Suprapubic skin (tissue), 4 donors: ENCODE measurements at regions not wholly inside any gene's neighbourhood (a gene's known extent, or its start where the extent isn't known, plus 50 kb on each side); places are given as distances from the start of the nearest gene placed in this dataset.

Source experiments
- DNase-seq, 2 donors: peaks; one replicate each; pipeline ENCODE4 v3.0.0-alpha.2; 2019; ENCODE audit warnings: low spot score in 2 of 2
- H3K27ac ChIP-seq: fragments of 200-600 bp; sonication (generic); one replicate; pipeline ENCODE4 v1.5.1; 2019
- H3K27me3 ChIP-seq: fragments of 200-600 bp; sonication (generic); one replicate; pipeline ENCODE4 v1.5.1; 2019
- H3K36me3 ChIP-seq: fragments of 200-600 bp; sonication (generic); one replicate; pipeline ENCODE4 v1.5.1; 2019
- H3K4me1 ChIP-seq: fragments of 200-600 bp; sonication (generic); one replicate; pipeline ENCODE4 v1.5.1; 2019
- H3K4me3 ChIP-seq: fragments of 200-600 bp; sonication (generic); one replicate; pipeline ENCODE4 v1.5.1; 2019; ENCODE audit warnings: mild to moderate bottlenecking
- H3K9me3 ChIP-seq: fragments of 200-600 bp; sonication (generic); one replicate; pipeline ENCODE4 v1.5.1; 2019
- EP300 ChIP-seq: sonication (generic); formaldehyde crosslinking; IDR thresholded peaks from one replicate; pipeline ENCODE4 v1.6.1; 2017; ENCODE audit warnings: antibody characterized with exemption
- POLR2A ChIP-seq, 2 donors: fragments of 450-650 bp; IDR thresholded peaks; one replicate each; pipeline ENCODE4 v1.6.1; 2017; ENCODE audit warnings: antibody characterized with exemption in 2 of 2, mild to moderate bottlenecking in 2 of 2, moderate library complexity in 2 of 2
- POLR2AphosphoS5 ChIP-seq, 3 donors: sonication (generic); formaldehyde crosslinking; IDR thresholded peaks; one replicate each; pipeline ENCODE4 v1.6.1; 2017; ENCODE audit warnings: antibody characterized with exemption in 3 of 3
- WGBS: methylation state at CpG from one replicate; pipeline ENCODE4 v1.1.5; 2018; 5-methylcytosine and 5-hydroxymethylcytosine counted together
- TF ChIP-seq, protein P1 (sequence below), 2 donors: fragments of 200-600 bp in 1 of 2; fragments of 450-650 bp in 1 of 2; sonication (generic) in 1 of 2; IDR thresholded peaks; one replicate each; pipeline ENCODE4 v1.5.1; 2016 to 2019; ENCODE audit warnings: antibody characterized with exemption in 2 of 2, mild to moderate bottlenecking in 1 of 2, moderate library complexity in 1 of 2

DNA sequence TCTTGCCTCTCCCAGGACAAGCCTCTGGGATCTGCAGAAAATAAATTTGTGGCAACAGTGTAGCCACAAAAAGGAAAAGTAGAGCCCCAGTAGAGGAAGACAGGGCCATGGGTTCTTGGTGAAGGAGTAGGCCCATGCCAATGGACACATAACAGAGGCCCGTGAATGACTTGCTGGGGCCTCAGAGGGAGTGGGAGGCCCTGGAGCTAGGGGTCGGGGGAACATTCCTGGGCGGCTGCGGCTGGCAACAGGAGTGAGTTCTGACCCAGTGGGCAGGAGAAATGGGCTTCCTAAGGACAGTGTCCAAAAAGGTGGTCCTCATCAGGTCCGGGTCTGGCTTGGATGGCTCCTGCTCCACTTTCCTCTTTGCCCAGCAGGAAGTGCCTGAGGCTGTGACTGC is 260.0 kb downstream of the CCSER2 start:
- TF ChIP-seq POLR2AphosphoS5 (IDR thresholded peaks at IDR 0.05) (no peak), EP300 (no peak), POLR2A (IDR thresholded peaks at IDR 0.05) (no peak)
- TF ChIP-seq, protein P1, sequence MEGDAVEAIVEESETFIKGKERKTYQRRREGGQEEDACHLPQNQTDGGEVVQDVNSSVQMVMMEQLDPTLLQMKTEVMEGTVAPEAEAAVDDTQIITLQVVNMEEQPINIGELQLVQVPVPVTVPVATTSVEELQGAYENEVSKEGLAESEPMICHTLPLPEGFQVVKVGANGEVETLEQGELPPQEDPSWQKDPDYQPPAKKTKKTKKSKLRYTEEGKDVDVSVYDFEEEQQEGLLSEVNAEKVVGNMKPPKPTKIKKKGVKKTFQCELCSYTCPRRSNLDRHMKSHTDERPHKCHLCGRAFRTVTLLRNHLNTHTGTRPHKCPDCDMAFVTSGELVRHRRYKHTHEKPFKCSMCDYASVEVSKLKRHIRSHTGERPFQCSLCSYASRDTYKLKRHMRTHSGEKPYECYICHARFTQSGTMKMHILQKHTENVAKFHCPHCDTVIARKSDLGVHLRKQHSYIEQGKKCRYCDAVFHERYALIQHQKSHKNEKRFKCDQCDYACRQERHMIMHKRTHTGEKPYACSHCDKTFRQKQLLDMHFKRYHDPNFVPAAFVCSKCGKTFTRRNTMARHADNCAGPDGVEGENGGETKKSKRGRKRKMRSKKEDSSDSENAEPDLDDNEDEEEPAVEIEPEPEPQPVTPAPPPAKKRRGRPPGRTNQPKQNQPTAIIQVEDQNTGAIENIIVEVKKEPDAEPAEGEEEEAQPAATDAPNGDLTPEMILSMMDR (IDR thresholded peaks at IDR 0.05): no peak
- 54% methylated on average over 2 of the region's 5 CpGs for WGBS
- Histone ChIP-seq H3K4me1 (no peaks in the 10 kb centered on the region), H3K4me3 (no peak overlapping the region), H3K27me3 (no peaks in the 10 kb centered on the region), H3K27ac (no peak overlapping the region), H3K9me3 (no peaks in the 10 kb centered on the region), H3K36me3 (no peaks in the 10 kb centered on the region)
- DNase-seq: no peak

DNA sequence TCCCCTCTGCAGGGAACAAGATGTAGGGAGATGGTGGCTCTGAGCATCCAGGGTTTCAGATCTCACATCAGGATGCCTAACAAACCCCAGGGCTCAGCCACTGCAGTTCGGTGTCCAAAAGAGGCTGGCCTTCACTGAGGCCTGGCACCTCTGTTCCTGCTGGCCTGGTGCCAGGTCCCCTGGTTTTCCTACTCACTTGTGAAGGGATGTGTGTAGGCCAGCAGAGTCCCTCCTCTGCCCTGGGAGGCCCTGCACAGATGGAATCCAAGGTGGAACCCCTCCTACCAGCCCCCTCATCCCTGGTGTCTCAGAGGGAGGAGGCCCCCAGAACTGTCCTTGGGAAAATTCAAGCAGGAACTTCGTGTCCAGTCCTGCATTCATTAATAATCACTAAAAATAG is 260.6 kb downstream of the CCSER2 start:
- no peak overlapping the region for H3K4me3 ChIP-seq
- WGBS: 57% methylated on average over 2 of the region's 2 CpGs
- no peak overlapping the region for H3K27ac ChIP-seq
- H3K27me3 ChIP-seq: no peaks in the 10 kb centered on the region
- no peaks in the 10 kb centered on the region for H3K4me1 ChIP-seq
- DNase-seq: no peak
- no peaks in the 10 kb centered on the region for H3K36me3 ChIP-seq
- H3K9me3 ChIP-seq: no peaks in the 10 kb centered on the region
- TF ChIP-seq EP300 (no peak), POLR2AphosphoS5 (IDR thresholded peaks at IDR 0.05) (no peak), POLR2A (IDR thresholded peaks at IDR 0.05) (no peak)
- TF ChIP-seq, protein P1 (IDR thresholded peaks at IDR 0.05): no peak

DNA sequence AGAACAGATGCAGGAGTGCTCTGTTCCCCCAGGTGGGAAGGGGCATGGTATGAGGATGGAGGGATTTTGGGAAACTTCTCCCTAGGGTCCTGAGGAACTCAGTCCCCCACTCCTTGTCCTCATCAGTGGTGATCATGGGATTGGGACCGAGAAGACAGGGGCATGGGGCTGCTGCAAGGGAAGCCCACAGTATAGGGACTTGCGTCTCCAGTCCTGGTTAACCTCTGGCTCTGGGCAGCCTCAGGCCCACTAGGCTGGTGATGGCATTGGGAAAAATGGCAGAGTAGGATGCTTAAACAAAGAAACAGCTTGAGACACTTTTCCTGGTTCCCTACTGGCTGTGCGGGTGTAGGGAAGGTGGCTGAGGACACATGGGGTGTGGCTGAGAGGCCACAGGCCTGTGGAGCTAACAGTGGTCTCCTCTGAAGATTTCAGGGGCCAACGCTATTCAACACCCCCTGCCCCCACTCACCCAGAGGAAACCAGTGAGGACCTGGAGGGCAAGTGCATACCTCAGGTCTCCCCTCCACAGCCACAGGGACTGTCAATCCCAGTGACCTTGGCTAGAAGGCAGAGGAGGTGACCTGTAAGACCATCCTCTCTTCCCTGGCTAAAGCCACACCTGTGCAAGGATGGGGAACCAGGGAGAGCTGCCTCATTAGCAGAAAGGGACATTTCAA is 261.3 kb downstream of the CCSER2 start:
- WGBS: 89% methylated on average over 4 of the region's 4 CpGs
- TF ChIP-seq EP300 (no peak), POLR2AphosphoS5 (IDR thresholded peaks at IDR 0.05) (no peak), POLR2A (IDR thresholded peaks at IDR 0.05) (no peak)
- TF ChIP-seq, protein P1 (IDR thresholded peaks at IDR 0.05): no peak
- Histone ChIP-seq H3K4me3 (no peak overlapping the region), H3K36me3 (no peaks in the 10 kb centered on the region), H3K9me3 (no peaks in the 10 kb centered on the region), H3K27ac (no peak overlapping the region), H3K4me1 (no peaks in the 10 kb centered on the region), H3K27me3 (no peaks in the 10 kb centered on the region)
- no peak for DNase-seq

GRCh38 chr10:84590327-84591193 is 262.2 kb downstream of the CCSER2 start:
- Histone ChIP-seq H3K4me3 (no peak overlapping the region), H3K4me1 (no peaks in the 10 kb centered on the region), H3K36me3 (no peaks in the 10 kb centered on the region), H3K9me3 (no peaks in the 10 kb centered on the region), H3K27ac (no peak overlapping the region), H3K27me3 (no peaks in the 10 kb centered on the region)
- WGBS: 74% methylated on average over 14 of the region's 14 CpGs
- TF ChIP-seq, protein P1 (IDR thresholded peaks at IDR 0.05): no peak
- TF ChIP-seq POLR2A (IDR thresholded peaks at IDR 0.05): no peak
- TF ChIP-seq EP300: no peak
- no peak for TF ChIP-seq POLR2AphosphoS5 (IDR thresholded peaks at IDR 0.05)
- DNase-seq: no peak

- no peaks in the 10 kb centered on the region for H3K4me1 ChIP-seq
- no peaks in the 10 kb centered on the region for H3K36me3 ChIP-seq
- no peak for DNase-seq
- no peak overlapping the region for H3K27ac ChIP-seq
- H3K27me3 ChIP-seq: no peaks in the 10 kb centered on the region
- 37% methylated on average over 7 of the region's 7 CpGs for WGBS
- H3K4me3 ChIP-seq: no peak overlapping the region
- H3K9me3 ChIP-seq: no peaks in the 10 kb centered on the region
- no peak for TF ChIP-seq EP300
- no peak for TF ChIP-seq POLR2AphosphoS5 (IDR thresholded peaks at IDR 0.05)
- no peak for TF ChIP-seq POLR2A (IDR thresholded peaks at IDR 0.05)
- TF ChIP-seq, protein P1 (IDR thresholded peaks at IDR 0.05): no peak
These were observed 265.1 kb downstream of the CCSER2 start for GRCh38 chr10:84593506-84593905.
